ENCODE measurements at regions not wholly inside any gene's neighbourhood (a gene's known extent, or its start where the extent isn't known, plus 50 kb on each side); places are given as distances from the start of the nearest gene placed in this dataset.

DNA sequence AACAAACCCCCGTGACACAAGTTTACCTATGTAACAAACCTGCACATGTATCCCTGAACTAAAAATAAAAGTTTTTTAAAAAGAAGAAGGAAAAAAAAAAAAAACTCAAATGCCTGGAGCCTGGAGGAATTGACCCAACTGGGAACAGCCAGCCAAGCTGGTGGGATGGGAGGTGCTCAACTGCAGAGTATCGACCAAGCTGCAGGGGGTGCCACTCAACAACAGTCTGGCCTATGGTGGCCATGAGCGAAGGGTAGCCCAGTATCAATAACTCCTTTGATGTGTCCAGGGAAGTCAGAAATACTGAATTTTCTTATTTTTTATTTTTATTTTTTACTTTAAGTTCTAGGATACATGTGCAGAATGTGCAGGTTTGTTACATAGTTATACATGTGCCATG, 310.3 kb upstream of the DLGAP1 start:
- H3K36me3 ChIP-seq (ENCODE audit: control insufficient read depth in 4 of 4, insufficient read depth in 3 of 4, low read depth in 1 of 4, low read length in 3 of 4): no peaks in the 10 kb centered on the region
- DNase-seq (ENCODE audit: low spot score): no peak
- H3K9me3 ChIP-seq (ENCODE audit: control insufficient read depth in 4 of 4, low read length in 3 of 4): no peaks in the 10 kb centered on the region
- H3K27ac ChIP-seq (ENCODE audit: low read depth in 1 of 2, low read length in 2 of 2): no peak overlapping the region
- H3K4me3 ChIP-seq (ENCODE audit: low read depth in 1 of 3, low read length in 3 of 3): no peak overlapping the region
- TF ChIP-seq HNF4G (IDR thresholded peaks at IDR 0.05) (no peak), ZBTB33 (IDR thresholded peaks at IDR 0.05) (no peak)
- WGBS: 75% methylated on average over 3 of the region's 3 CpGs
- no peaks in the 10 kb centered on the region for H3K4me1 ChIP-seq (ENCODE audit: control insufficient read depth in 4 of 4, insufficient read depth in 4 of 4, low read length in 3 of 4)
- H3K27me3 ChIP-seq (ENCODE audit: control insufficient read depth in 4 of 4, insufficient read depth in 4 of 4, low read length in 3 of 4): no peaks in the 10 kb centered on the region
- H3K9ac ChIP-seq (ENCODE audit: low read depth in 1 of 2, low read length in 2 of 2): no peak overlapping the region

DNA sequence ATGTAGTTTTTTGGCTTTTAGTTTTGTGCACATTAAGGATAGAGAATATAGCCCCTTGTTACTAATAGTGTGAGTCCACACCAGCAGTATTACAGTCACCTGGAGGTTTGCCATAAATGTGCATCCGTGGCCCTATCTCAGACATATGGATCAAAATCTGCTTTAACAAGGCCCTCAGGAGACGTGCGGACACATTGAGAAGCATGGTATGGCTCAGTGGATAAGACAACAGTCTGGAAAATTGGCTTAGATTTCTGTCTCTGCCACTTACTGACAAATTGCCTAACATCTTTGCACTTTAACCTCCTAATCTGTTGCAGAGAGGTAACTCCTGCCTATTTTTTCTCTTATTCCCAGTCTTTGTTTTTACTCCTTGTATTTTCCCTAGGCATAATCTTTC, 307.2 kb upstream of the DLGAP1 start:
- Histone ChIP-seq H3K9ac (ENCODE audit: low read depth in 1 of 2, low read length in 2 of 2) (no peak overlapping the region), H3K9me3 (ENCODE audit: control insufficient read depth in 4 of 4, low read length in 3 of 4) (no peaks in the 10 kb centered on the region), H3K4me3 (ENCODE audit: low read depth in 1 of 3, low read length in 3 of 3) (no peak overlapping the region), H3K36me3 (ENCODE audit: control insufficient read depth in 4 of 4, insufficient read depth in 3 of 4, low read depth in 1 of 4, low read length in 3 of 4) (no peaks in the 10 kb centered on the region), H3K27ac (ENCODE audit: low read depth in 1 of 2, low read length in 2 of 2) (no peak overlapping the region), H3K4me1 (ENCODE audit: control insufficient read depth in 4 of 4, insufficient read depth in 4 of 4, low read length in 3 of 4) (no peaks in the 10 kb centered on the region), H3K27me3 (ENCODE audit: control insufficient read depth in 4 of 4, insufficient read depth in 4 of 4, low read length in 3 of 4) (no peaks in the 10 kb centered on the region)
- DNase-seq (ENCODE audit: low spot score): no peak
- no peak for TF ChIP-seq JUND (IDR thresholded peaks at IDR 0.05)
- peak in 1 of 2 donors; percentile 25 for TF ChIP-seq HNF4A (conservative IDR thresholded peaks at IDR 0.05)
- 40% methylated on average over 3 of the region's 3 CpGs for WGBS

DNA sequence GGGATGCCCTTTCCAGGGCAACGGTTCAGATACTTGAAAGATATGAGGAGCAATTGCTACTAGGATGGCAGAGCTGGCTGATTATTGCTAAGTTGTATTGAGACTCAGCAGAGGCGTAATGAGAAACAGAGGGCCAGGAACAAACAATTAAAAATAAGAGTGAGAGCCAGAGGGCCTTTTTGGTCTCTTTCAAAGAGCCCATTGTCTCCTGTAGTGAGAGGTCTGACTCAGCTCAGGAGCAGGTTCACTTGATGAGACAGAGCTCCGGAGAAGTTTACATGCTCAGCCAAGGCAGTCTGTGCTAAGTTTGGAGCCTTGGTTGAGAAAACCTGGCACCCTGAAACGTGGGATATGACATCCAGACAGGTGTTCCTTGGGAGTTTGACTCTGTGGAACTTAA, 303.9 kb upstream of the DLGAP1 start:
- Histone ChIP-seq H3K27me3 (ENCODE audit: control insufficient read depth in 4 of 4, insufficient read depth in 4 of 4, low read length in 3 of 4) (no peaks in the 10 kb centered on the region), H3K9me3 (ENCODE audit: control insufficient read depth in 4 of 4, low read length in 3 of 4) (no peaks in the 10 kb centered on the region), H3K4me3 (ENCODE audit: low read depth in 1 of 3, low read length in 3 of 3) (no peak overlapping the region), H3K36me3 (ENCODE audit: control insufficient read depth in 4 of 4, insufficient read depth in 3 of 4, low read depth in 1 of 4, low read length in 3 of 4) (no peaks in the 10 kb centered on the region), H3K4me1 (ENCODE audit: control insufficient read depth in 4 of 4, insufficient read depth in 4 of 4, low read length in 3 of 4) (no peaks in the 10 kb centered on the region), H3K27ac (ENCODE audit: low read depth in 1 of 2, low read length in 2 of 2) (no peak overlapping the region), H3K9ac (ENCODE audit: low read depth in 1 of 2, low read length in 2 of 2) (no peak overlapping the region)
- TF ChIP-seq TAF1 (conservative IDR thresholded peaks at IDR 0.05): no peak
- TF ChIP-seq RXRA (IDR thresholded peaks at IDR 0.05): no peak
- no peak for TF ChIP-seq RAD21 (IDR thresholded peaks at IDR 0.05)
- no peak for TF ChIP-seq EGR1 (IDR thresholded peaks at IDR 0.05; ENCODE audit: low read depth in 2 of 2)
- TF ChIP-seq SP1 (IDR thresholded peaks at IDR 0.05): no peak
- TF ChIP-seq MAX (IDR thresholded peaks at IDR 0.05): no peak
- TF ChIP-seq NR2F2 (IDR thresholded peaks at IDR 0.05): no peak
- TF ChIP-seq FOXA2 (IDR thresholded peaks at IDR 0.05): no peak
- TF ChIP-seq, protein P1, sequence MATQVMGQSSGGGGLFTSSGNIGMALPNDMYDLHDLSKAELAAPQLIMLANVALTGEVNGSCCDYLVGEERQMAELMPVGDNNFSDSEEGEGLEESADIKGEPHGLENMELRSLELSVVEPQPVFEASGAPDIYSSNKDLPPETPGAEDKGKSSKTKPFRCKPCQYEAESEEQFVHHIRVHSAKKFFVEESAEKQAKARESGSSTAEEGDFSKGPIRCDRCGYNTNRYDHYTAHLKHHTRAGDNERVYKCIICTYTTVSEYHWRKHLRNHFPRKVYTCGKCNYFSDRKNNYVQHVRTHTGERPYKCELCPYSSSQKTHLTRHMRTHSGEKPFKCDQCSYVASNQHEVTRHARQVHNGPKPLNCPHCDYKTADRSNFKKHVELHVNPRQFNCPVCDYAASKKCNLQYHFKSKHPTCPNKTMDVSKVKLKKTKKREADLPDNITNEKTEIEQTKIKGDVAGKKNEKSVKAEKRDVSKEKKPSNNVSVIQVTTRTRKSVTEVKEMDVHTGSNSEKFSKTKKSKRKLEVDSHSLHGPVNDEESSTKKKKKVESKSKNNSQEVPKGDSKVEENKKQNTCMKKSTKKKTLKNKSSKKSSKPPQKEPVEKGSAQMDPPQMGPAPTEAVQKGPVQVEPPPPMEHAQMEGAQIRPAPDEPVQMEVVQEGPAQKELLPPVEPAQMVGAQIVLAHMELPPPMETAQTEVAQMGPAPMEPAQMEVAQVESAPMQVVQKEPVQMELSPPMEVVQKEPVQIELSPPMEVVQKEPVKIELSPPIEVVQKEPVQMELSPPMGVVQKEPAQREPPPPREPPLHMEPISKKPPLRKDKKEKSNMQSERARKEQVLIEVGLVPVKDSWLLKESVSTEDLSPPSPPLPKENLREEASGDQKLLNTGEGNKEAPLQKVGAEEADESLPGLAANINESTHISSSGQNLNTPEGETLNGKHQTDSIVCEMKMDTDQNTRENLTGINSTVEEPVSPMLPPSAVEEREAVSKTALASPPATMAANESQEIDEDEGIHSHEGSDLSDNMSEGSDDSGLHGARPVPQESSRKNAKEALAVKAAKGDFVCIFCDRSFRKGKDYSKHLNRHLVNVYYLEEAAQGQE (IDR thresholded peaks at IDR 0.05): no peak
- TF ChIP-seq ZBTB33 (IDR thresholded peaks at IDR 0.05): no peak
- TF ChIP-seq ATF3 (IDR thresholded peaks at IDR 0.05): no peak
- no peak for TF ChIP-seq HNF4G (IDR thresholded peaks at IDR 0.05)
- no peak for TF ChIP-seq YY1 (IDR thresholded peaks at IDR 0.05)
- WGBS: 65% methylated on average over 4 of the region's 4 CpGs
- no peak for DNase-seq (ENCODE audit: low spot score)

Measured in liver (tissue), 7 donors.